ENCODE measurements at regions not wholly inside any gene's neighbourhood (a gene's known extent, or its start where the extent isn't known, plus 50 kb on each side); places are given as distances from the start of the nearest gene placed in this dataset.

DNA sequence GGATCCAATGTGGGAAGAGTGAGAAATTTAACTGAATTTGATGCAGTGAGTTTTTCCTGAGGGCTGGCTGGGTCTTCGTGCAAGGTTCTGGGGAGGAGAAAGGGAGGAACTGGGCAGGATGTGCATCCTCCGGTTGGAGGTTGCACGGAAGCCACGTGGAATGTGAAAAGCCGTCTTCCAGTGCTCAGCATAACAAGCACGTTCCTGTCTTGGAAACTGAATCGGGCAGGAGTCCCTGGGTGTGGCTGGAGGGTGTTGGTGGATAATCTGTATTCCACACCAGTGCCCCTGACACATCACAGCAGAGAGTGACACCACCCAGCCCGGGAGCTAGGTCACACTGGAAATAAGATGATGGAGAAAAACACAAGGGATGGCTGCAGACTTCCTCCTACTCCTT, 154.3 kb downstream of the C5orf15 start:
- TF ChIP-seq, protein P1, sequence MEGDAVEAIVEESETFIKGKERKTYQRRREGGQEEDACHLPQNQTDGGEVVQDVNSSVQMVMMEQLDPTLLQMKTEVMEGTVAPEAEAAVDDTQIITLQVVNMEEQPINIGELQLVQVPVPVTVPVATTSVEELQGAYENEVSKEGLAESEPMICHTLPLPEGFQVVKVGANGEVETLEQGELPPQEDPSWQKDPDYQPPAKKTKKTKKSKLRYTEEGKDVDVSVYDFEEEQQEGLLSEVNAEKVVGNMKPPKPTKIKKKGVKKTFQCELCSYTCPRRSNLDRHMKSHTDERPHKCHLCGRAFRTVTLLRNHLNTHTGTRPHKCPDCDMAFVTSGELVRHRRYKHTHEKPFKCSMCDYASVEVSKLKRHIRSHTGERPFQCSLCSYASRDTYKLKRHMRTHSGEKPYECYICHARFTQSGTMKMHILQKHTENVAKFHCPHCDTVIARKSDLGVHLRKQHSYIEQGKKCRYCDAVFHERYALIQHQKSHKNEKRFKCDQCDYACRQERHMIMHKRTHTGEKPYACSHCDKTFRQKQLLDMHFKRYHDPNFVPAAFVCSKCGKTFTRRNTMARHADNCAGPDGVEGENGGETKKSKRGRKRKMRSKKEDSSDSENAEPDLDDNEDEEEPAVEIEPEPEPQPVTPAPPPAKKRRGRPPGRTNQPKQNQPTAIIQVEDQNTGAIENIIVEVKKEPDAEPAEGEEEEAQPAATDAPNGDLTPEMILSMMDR (conservative IDR thresholded peaks at IDR 0.05; ENCODE audit: low read depth, low read length), result no peak
- TF ChIP-seq EZH2 (IDR thresholded peaks at IDR 0.05; ENCODE audit: low read length, unreplicated experiment) (no peak), EZH2phosphoT487 (IDR thresholded peaks at IDR 0.05; ENCODE audit: borderline replicate concordance, low read length) (no peak)

Measured in PC-3 (cell line).